ENCODE measurements at regions not wholly inside any gene's neighbourhood (a gene's known extent, or its start where the extent isn't known, plus 50 kb on each side); places are given as distances from the start of the nearest gene placed in this dataset.

GRCh38 chr13:65103351-65103750 is 2126.8 kb downstream of the PCDH9 start:
- no peak for DNase-seq

- DNase-seq = no peak
Observed at GRCh38 chr13:65095161-65096082, 2134.7 kb downstream of the PCDH9 start.

GRCh38 chr13:65093357-65093756 is 2136.8 kb downstream of the PCDH9 start:
- no peak for DNase-seq

- DNase-seq = no peak
Observed at GRCh38 chr13:65091031-65091430, 2139.1 kb downstream of the PCDH9 start.

GRCh38 chr13:65090186-65090585 is 2139.9 kb downstream of the PCDH9 start:
- DNase-seq = no peak

- DNase-seq = no peak
Observed at GRCh38 chr13:65088906-65089305, 2141.2 kb downstream of the PCDH9 start.

GRCh38 chr13:65085977-65086376 is 2144.2 kb downstream of the PCDH9 start:
- DNase-seq = no peak

- DNase-seq = no peak
Observed at GRCh38 chr13:65074248-65074647, 2155.9 kb downstream of the PCDH9 start.

GRCh38 chr13:65064967-65065366 is 2165.2 kb downstream of the PCDH9 start:
- no peak for DNase-seq

- DNase-seq = peak; percentile 28
Observed at GRCh38 chr13:65063753-65064152, 2166.4 kb downstream of the PCDH9 start.

- DNase-seq = no peak
Observed at GRCh38 chr13:65057986-65058385, 2172.2 kb downstream of the PCDH9 start.

- DNase-seq = no peak
Observed at GRCh38 chr13:65054277-65054676, 2175.9 kb downstream of the PCDH9 start.

- no peak for DNase-seq
Observed at GRCh38 chr13:65036999-65037398, 2193.1 kb downstream of the PCDH9 start.

GRCh38 chr13:65035302-65035701 is 2194.8 kb downstream of the PCDH9 start:
- no peak for DNase-seq

- no peak for DNase-seq
Observed at GRCh38 chr13:65034266-65034665, 2195.9 kb downstream of the PCDH9 start.

- no peak for DNase-seq
Observed at GRCh38 chr13:65032825-65033224, 2197.3 kb downstream of the PCDH9 start.

GRCh38 chr13:65028101-65028500 is 2202.0 kb downstream of the PCDH9 start:
- no peak for DNase-seq

- DNase-seq = no peak
Observed at GRCh38 chr13:65026505-65026904, 2203.6 kb downstream of the PCDH9 start.

- DNase-seq = no peak
Observed at GRCh38 chr13:65011378-65011777, 2218.8 kb downstream of the PCDH9 start.

- DNase-seq = no peak
Observed at GRCh38 chr13:64997438-64997837, 2232.7 kb downstream of the PCDH9 start.

- no peak for DNase-seq
Observed at GRCh38 chr13:64993514-64994164, 2236.5 kb downstream of the PCDH9 start.

GRCh38 chr13:64992314-64992713 is 2237.8 kb downstream of the PCDH9 start:
- no peak for DNase-seq

- no peak for DNase-seq
Observed at GRCh38 chr13:64985075-64985474, 2245.1 kb downstream of the PCDH9 start.

GRCh38 chr13:64962404-64962803 is 2267.7 kb downstream of the PCDH9 start:
- DNase-seq = no peak

Data from amniotic stem cell (primary cell).